ENCODE measurements at regions not wholly inside any gene's neighbourhood (a gene's known extent, or its start where the extent isn't known, plus 50 kb on each side); places are given as distances from the start of the nearest gene placed in this dataset.

- intact Hi-C loops (cut with DNase I; ENCODE audit: low total_unique reads): no loop called here
- no peak for DNase-seq
- H3K9me3 ChIP-seq: no peaks in the 10 kb centered on the region
- H3K27me3 ChIP-seq (replicated peaks in 1 of 7): peaks cover 0 to 20% (median 0%) of the 10 kb centered on the region in 7 donors
- no peak overlapping the region for H3K27ac ChIP-seq
- H3K4me1 ChIP-seq: no peaks in the 10 kb centered on the region
- no peak overlapping the region for H3K4me3 ChIP-seq
- TF ChIP-seq POLR2AphosphoS5 (IDR thresholded peaks at IDR 0.05) (no peak), POLR2A (IDR thresholded peaks at IDR 0.05) (no peak)
- no peaks in the 10 kb centered on the region for H3K36me3 ChIP-seq
- 86 to 97% (median 93%) methylated on average over 2 of the region's 2 CpGs for WGBS, 5 donors
Observed at GRCh38 chr9:71485326-71485725, 283.0 kb downstream of the CEMIP2 start.

GRCh38 chr9:71483436-71483835 lies 284.9 kb downstream of the CEMIP2 start:
- no peak overlapping the region for H3K27ac ChIP-seq
- no peaks in the 10 kb centered on the region for H3K36me3 ChIP-seq
- TF ChIP-seq POLR2AphosphoS5 (IDR thresholded peaks at IDR 0.05) (no peak), POLR2A (IDR thresholded peaks at IDR 0.05) (no peak)
- TF ChIP-seq, protein P1, sequence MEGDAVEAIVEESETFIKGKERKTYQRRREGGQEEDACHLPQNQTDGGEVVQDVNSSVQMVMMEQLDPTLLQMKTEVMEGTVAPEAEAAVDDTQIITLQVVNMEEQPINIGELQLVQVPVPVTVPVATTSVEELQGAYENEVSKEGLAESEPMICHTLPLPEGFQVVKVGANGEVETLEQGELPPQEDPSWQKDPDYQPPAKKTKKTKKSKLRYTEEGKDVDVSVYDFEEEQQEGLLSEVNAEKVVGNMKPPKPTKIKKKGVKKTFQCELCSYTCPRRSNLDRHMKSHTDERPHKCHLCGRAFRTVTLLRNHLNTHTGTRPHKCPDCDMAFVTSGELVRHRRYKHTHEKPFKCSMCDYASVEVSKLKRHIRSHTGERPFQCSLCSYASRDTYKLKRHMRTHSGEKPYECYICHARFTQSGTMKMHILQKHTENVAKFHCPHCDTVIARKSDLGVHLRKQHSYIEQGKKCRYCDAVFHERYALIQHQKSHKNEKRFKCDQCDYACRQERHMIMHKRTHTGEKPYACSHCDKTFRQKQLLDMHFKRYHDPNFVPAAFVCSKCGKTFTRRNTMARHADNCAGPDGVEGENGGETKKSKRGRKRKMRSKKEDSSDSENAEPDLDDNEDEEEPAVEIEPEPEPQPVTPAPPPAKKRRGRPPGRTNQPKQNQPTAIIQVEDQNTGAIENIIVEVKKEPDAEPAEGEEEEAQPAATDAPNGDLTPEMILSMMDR (IDR thresholded peaks at IDR 0.05 in 8 of 11, conservative IDR thresholded peaks at IDR 0.05 in 3 of 11): no peak
- H3K27me3 ChIP-seq (replicated peaks in 1 of 7): peaks cover 0 to 19% (median 0%) of the 10 kb centered on the region in 7 donors
- WGBS, 5 donors: 54 to 71% (median 60%) methylated on average over 4 of the region's 4 CpGs
- H3K9me3 ChIP-seq: no peaks in the 10 kb centered on the region
- intact Hi-C loops (cut with DNase I; ENCODE audit: low total_unique reads): no loop called here
- H3K4me3 ChIP-seq: no peak overlapping the region
- H3K4me1 ChIP-seq: no peaks in the 10 kb centered on the region
- DNase-seq: no peak

GRCh38 chr9:71479621-71480020 lies 288.7 kb downstream of the CEMIP2 start:
- TF ChIP-seq, protein P1 (IDR thresholded peaks at IDR 0.05 in 8 of 11, conservative IDR thresholded peaks at IDR 0.05 in 3 of 11): no peak
- no peak for TF ChIP-seq POLR2AphosphoS5 (IDR thresholded peaks at IDR 0.05)
- no peak for TF ChIP-seq POLR2A (IDR thresholded peaks at IDR 0.05)
- intact Hi-C loops (cut with DNase I; ENCODE audit: low total_unique reads): no loop called here
- Histone ChIP-seq H3K9me3 (no peaks in the 10 kb centered on the region), H3K27me3 (replicated peaks in 1 of 7) (peaks cover 0 to 9% (median 0%) of the 10 kb centered on the region in 7 donors), H3K4me1 (no peaks in the 10 kb centered on the region), H3K36me3 (no peaks in the 10 kb centered on the region), H3K4me3 (no peak overlapping the region), H3K27ac (no peak overlapping the region)
- WGBS, 5 donors: 60 to 93% (median 87%) methylated on average over 4 of the region's 4 CpGs
- DNase-seq: no peak

DNA sequence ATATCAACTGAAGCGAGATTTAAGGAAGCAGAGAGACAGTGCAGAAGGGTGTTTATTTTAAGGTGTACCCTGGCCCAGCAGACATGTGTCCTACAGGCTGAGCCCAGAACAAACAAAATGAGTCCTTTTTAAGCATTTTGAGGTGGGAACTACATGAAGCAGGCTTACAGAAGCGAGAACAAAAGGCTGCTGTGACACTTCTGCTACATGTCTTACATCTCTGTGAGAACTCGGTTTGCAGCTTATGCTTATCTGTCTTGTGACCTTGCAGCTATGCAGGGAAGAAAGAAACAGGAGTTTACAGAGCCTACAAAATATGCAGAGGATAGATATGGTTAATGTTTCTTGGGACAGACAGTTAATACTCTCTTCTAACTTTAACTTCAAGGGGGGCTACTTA lies 295.9 kb downstream of the CEMIP2 start:
- H3K36me3 ChIP-seq: no peaks in the 10 kb centered on the region
- no peak for DNase-seq
- no peak overlapping the region for H3K27ac ChIP-seq
- no peak overlapping the region for H3K4me3 ChIP-seq
- TF ChIP-seq POLR2A (IDR thresholded peaks at IDR 0.05): no peak
- TF ChIP-seq POLR2AphosphoS5 (IDR thresholded peaks at IDR 0.05): no peak
- TF ChIP-seq, protein P1 (IDR thresholded peaks at IDR 0.05 in 8 of 11, conservative IDR thresholded peaks at IDR 0.05 in 3 of 11): no peak
- H3K27me3 ChIP-seq (replicated peaks in 1 of 7): peaks cover 0 to 6% (median 0%) of the 10 kb centered on the region in 7 donors
- H3K4me1 ChIP-seq: no peaks in the 10 kb centered on the region
- 35 to 49% (median 43%) methylated on average over 3 of the region's 3 CpGs for WGBS, 5 donors
- intact Hi-C loops (cut with DNase I; ENCODE audit: low total_unique reads): no loop called here
- peaks cover 0 to 13% (median 0%) of the 10 kb centered on the region in 8 donors for H3K9me3 ChIP-seq

- TF ChIP-seq POLR2AphosphoS5 (IDR thresholded peaks at IDR 0.05) (no peak), POLR2A (IDR thresholded peaks at IDR 0.05) (no peak)
- TF ChIP-seq, protein P1 (IDR thresholded peaks at IDR 0.05 in 8 of 11, conservative IDR thresholded peaks at IDR 0.05 in 3 of 11): no peak
- Histone ChIP-seq H3K27ac (no peak overlapping the region), H3K27me3 (replicated peaks in 1 of 7) (no peaks in the 10 kb centered on the region), H3K36me3 (no peaks in the 10 kb centered on the region), H3K4me3 (no peak overlapping the region), H3K4me1 (no peaks in the 10 kb centered on the region), H3K9me3 (no peaks in the 10 kb centered on the region)
- DNase-seq: no peak
- WGBS, 5 donors: 67 to 83% (median 69%) methylated on average over 4 of the region's 4 CpGs
- intact Hi-C loops (cut with DNase I; ENCODE audit: low total_unique reads): no loop called here
Observed at GRCh38 chr9:71465392-71465791, 302.9 kb downstream of the CEMIP2 start.
